GM23248 (cell line): ENCODE measurements at regions not wholly inside any gene's neighbourhood (a gene's known extent, or its start where the extent isn't known, plus 50 kb on each side); places are given as distances from the start of the nearest gene placed in this dataset.
"Not testable (repeated sequence)": the region's sequence is repeated elsewhere in the genome, so short reads cannot be mapped to it uniquely, and the experiment has no call there.

Source experiments
- DNase-seq: peaks from one replicate; pipeline ENCODE4 v3.0.0-alpha.2; 2015
- H2AFZ ChIP-seq: fragments of 200-600 bp; sonication (generic); 2 replicates; pipeline ENCODE4 v1.6.1; 2016; ENCODE audit warnings: antibody characterized with exemption
- H3F3A ChIP-seq: fragments of 200-600 bp; sonication (generic); 2 replicates; pipeline ENCODE4 v1.6.1; 2016; ENCODE audit warnings: mild to moderate bottlenecking, antibody characterized with exemption, mixed run types; ENCODE audit not compliant: insufficient read depth
- H3K27ac ChIP-seq: fragments of 200-600 bp; sonication (generic); 2 replicates; pipeline ENCODE4 v1.5.1; 2016; ENCODE audit warnings: mild to moderate bottlenecking
- H3K27me3 ChIP-seq: fragments of 200-600 bp; sonication (generic); replicated peaks from 2 replicates; pipeline ENCODE4 v1.6.1; 2016; ENCODE audit warnings: mild to moderate bottlenecking; ENCODE audit not compliant: insufficient read depth
- H3K36me3 ChIP-seq: fragments of 200-600 bp; sonication (generic); 2 replicates; pipeline ENCODE4 v1.6.1; 2016; ENCODE audit warnings: low read depth, mild to moderate bottlenecking
- H3K4me1 ChIP-seq: fragments of 200-600 bp; sonication (generic); 2 replicates; pipeline ENCODE4 v1.6.1; 2016; ENCODE audit warnings: mild to moderate bottlenecking; ENCODE audit not compliant: insufficient read depth
- H3K4me2 ChIP-seq: fragments of 200-600 bp; sonication (generic); one replicate; pipeline ENCODE4 v1.6.1; 2016; ENCODE audit warnings: mild to moderate bottlenecking; ENCODE audit not compliant: unreplicated experiment
- H3K4me3 ChIP-seq: fragments of 200-600 bp; sonication (generic); 2 replicates; pipeline ENCODE4 v1.5.1; 2016; ENCODE audit warnings: mild to moderate bottlenecking
- H3K79me2 ChIP-seq: fragments of 200-600 bp; sonication (generic); 2 replicates; pipeline ENCODE4 v1.6.1; 2016; ENCODE audit warnings: mild to moderate bottlenecking; ENCODE audit not compliant: insufficient read depth
- H3K9ac ChIP-seq: fragments of 200-600 bp; sonication (generic); 2 replicates; pipeline ENCODE4 v1.6.1; 2016; ENCODE audit warnings: mild to moderate bottlenecking
- H3K9me2 ChIP-seq: fragments of 200-600 bp; sonication (generic); 2 replicates; pipeline ENCODE4 v1.6.1; 2016; ENCODE audit warnings: mixed run types, mild to moderate bottlenecking, moderate library complexity; ENCODE audit not compliant: insufficient read depth
- H3K9me3 ChIP-seq: fragments of 200-600 bp; sonication (generic); one replicate; pipeline ENCODE4 v1.6.1; 2017; ENCODE audit warnings: low read depth
- H4K20me1 ChIP-seq: fragments of 200-600 bp; sonication (generic); 2 replicates; pipeline ENCODE4 v1.6.0; 2016; ENCODE audit not compliant: insufficient read depth
- EZH2 ChIP-seq: fragments of 200-600 bp; sonication (generic); IDR thresholded peaks from 2 replicates; pipeline ENCODE4 v1.6.1; 2018; ENCODE audit warnings: antibody characterized with exemption, mild to moderate bottlenecking; ENCODE audit not compliant: insufficient read depth, poor library complexity, severe bottlenecking
- EZH2phosphoT487 ChIP-seq: fragments of 200-600 bp; sonication (generic); IDR thresholded peaks from 2 replicates; pipeline ENCODE4 v1.6.1; 2018; ENCODE audit warnings: antibody characterized with exemption, moderate library complexity, mild to moderate bottlenecking, low read depth; ENCODE audit not compliant: insufficient read depth
- WGBS, 2 experiments: methylation state at CpG; one replicate each; pipeline ENCODE4 v1.1.6; 2015 to 2017; ENCODE audit warnings: low lambda C conversion rate in 2 of 2, low coverage in 1 of 2; ENCODE audit errors: missing lambda C conversion rate in 2 of 2; 5-methylcytosine and 5-hydroxymethylcytosine counted together
- in situ Hi-C: fragments of 300-500 bp; cut with MboI; formaldehyde crosslinking; loops from 2 replicates; pipeline ENCODE4 v1.15.0; 2020

GRCh38 chrY:20662204-20662603, 86.6 kb downstream of the EIF1AY start:
- Histone ChIP-seq H3K4me2 (no peak overlapping the region), H3K79me2 (no peaks in the 10 kb centered on the region), H3F3A (no peaks in the 10 kb centered on the region), H2AFZ (no peak overlapping the region), H4K20me1 (no peaks in the 10 kb centered on the region), H3K4me1 (no peaks in the 10 kb centered on the region), H3K9ac (no peak overlapping the region), H3K36me3 (no peaks in the 10 kb centered on the region), H3K27me3 (no peaks in the 10 kb centered on the region), H3K4me3 (no peak overlapping the region), H3K27ac (no peak overlapping the region), H3K9me3 (no peaks in the 10 kb centered on the region), H3K9me2 (no peaks in the 10 kb centered on the region)
- TF ChIP-seq EZH2phosphoT487 (no peak), EZH2 (no peak)
- no peak for DNase-seq
- 7 to 8% methylated on average over 1 of the region's 1 CpG for WGBS, 2 experiments
- in situ Hi-C loops, result no loop called here

DNA sequence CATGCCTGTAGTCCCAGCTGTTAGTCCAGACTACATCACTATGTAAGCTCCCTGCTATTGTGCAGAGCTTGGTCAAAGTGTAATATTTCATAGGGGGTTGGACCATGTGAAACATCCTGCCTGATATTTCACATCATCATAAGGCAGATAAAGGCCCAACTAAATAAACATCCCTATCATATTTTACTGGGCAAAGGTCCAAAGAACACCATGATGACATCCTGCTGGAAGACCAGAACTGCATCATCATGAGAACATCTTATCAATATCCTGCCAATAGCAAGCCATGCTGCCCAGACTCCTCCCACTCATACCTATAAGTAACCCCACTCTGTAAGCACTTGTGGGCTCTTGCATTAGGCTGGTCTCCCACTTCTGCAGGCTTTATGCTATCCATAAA, 88.6 kb downstream of the EIF1AY start:
- DNase-seq, result no peak
- Histone ChIP-seq H3K4me2 (no peak overlapping the region), H3K9me3 (no peaks in the 10 kb centered on the region), H3K36me3 (no peaks in the 10 kb centered on the region), H2AFZ (no peak overlapping the region), H4K20me1 (no peaks in the 10 kb centered on the region), H3K9ac (no peak overlapping the region), H3K27me3 (no peaks in the 10 kb centered on the region), H3F3A (no peaks in the 10 kb centered on the region), H3K4me3 (no peak overlapping the region), H3K27ac (no peak overlapping the region), H3K79me2 (no peaks in the 10 kb centered on the region), H3K9me2 (no peaks in the 10 kb centered on the region), H3K4me1 (no peaks in the 10 kb centered on the region)
- no peak for TF ChIP-seq EZH2
- no peak for TF ChIP-seq EZH2phosphoT487
- in situ Hi-C loops, result no loop called here

DNA sequence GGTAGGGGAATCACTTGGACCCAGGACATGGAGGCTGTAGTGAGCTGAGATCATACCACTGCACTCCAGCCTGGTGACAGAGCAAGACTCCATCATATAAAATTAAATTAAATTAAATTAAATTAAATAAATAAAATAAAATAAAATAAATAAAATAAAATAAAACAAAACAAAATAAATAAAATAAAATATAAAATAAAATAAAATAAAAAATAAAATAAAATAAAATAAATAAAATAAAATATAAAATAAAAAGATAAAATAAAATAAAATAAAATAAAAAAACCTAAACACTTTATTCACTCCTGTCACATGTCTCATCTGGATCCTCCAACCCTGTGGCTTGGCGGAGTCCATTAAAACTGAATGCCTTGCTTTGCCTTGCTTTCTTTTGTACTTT, 89.8 kb downstream of the EIF1AY start:
- DNase-seq, H3K4me3 ChIP-seq, H3K27ac ChIP-seq, H3K9ac ChIP-seq, H3K27me3 ChIP-seq, H3K4me1 ChIP-seq, in situ Hi-C loops, H3K4me2 ChIP-seq, H4K20me1 ChIP-seq, H3K36me3 ChIP-seq, H3K79me2 ChIP-seq, H3K9me2 ChIP-seq, H3F3A ChIP-seq, H2AFZ ChIP-seq, H3K9me3 ChIP-seq: not testable (repeated sequence)
- WGBS, 2 experiments, result 55 to 74% methylated on average over 1 of the region's 1 CpG

GRCh38 chrY:20681935-20682334, 74.0 kb upstream of the RPS4Y2 start:
- Histone ChIP-seq H3K4me3 (no peak overlapping the region), H3K4me1 (no peaks in the 10 kb centered on the region), H4K20me1 (no peaks in the 10 kb centered on the region), H3K79me2 (no peaks in the 10 kb centered on the region), H3K36me3 (no peaks in the 10 kb centered on the region), H3K27me3 (no peaks in the 10 kb centered on the region), H3F3A (no peaks in the 10 kb centered on the region), H3K4me2 (no peak overlapping the region), H3K9me3 (no peaks in the 10 kb centered on the region), H3K27ac (no peak overlapping the region), H3K9me2 (no peaks in the 10 kb centered on the region), H2AFZ (no peak overlapping the region), H3K9ac (no peak overlapping the region)
- WGBS, 2 experiments, result 0% methylated on average over 1 of the region's 1 CpG; no CpG with 5 or more reads in 1 of the 2 experiments
- in situ Hi-C loops, result no loop called here
- DNase-seq, result no peak
- TF ChIP-seq EZH2phosphoT487 (no peak), EZH2 (no peak)

- H3K27ac ChIP-seq, result no peak overlapping the region
- H3K4me2 ChIP-seq, result no peak overlapping the region
- no peaks in the 10 kb centered on the region for H3K9me2 ChIP-seq
- H3K4me1 ChIP-seq, result no peaks in the 10 kb centered on the region
- H3K79me2 ChIP-seq, result no peaks in the 10 kb centered on the region
- no peak overlapping the region for H3K4me3 ChIP-seq
- WGBS, 2 experiments, result 22 to 40% methylated on average over 1 of the region's 1 CpG
- DNase-seq, result no peak
- H3K9me3 ChIP-seq, result no peaks in the 10 kb centered on the region
- H3K9ac ChIP-seq, result no peak overlapping the region
- H3K27me3 ChIP-seq, result no peaks in the 10 kb centered on the region
- no peaks in the 10 kb centered on the region for H4K20me1 ChIP-seq
- H3F3A ChIP-seq, result no peaks in the 10 kb centered on the region
- no peak overlapping the region for H2AFZ ChIP-seq
- in situ Hi-C loops, result no loop called here
- TF ChIP-seq EZH2 (no peak), EZH2phosphoT487 (no peak)
- H3K36me3 ChIP-seq, result no peaks in the 10 kb centered on the region
Measured at GRCh38 chrY:20683371-20683770, 72.5 kb upstream of the RPS4Y2 start.
